DOHH2 (cell line): ENCODE measurements at regions not wholly inside any gene's neighbourhood (a gene's known extent, or its start where the extent isn't known, plus 50 kb on each side); places are given as distances from the start of the nearest gene placed in this dataset.

Source experiments
- H3F3A ChIP-seq: fragments of 200-600 bp; sonication (generic), shearing (Covaris generic); 2 replicates; pipeline ENCODE4 v1.6.0; 2016; ENCODE audit warnings: antibody characterized with exemption, mild to moderate bottlenecking; ENCODE audit not compliant: control insufficient read depth, insufficient read depth
- H3K27ac ChIP-seq: fragments of 200-600 bp; sonication (generic); 2 replicates; pipeline ENCODE4 v1.5.1; 2014; ENCODE audit warnings: low read depth, mild to moderate bottlenecking, low read length, moderate library complexity
- H3K27me3 ChIP-seq: fragments of 200-600 bp; sonication (generic); 2 replicates; pipeline ENCODE4 v1.6.1; 2014; ENCODE audit warnings: mild to moderate bottlenecking, low read length, mixed read lengths; ENCODE audit not compliant: control insufficient read depth
- H3K36me3 ChIP-seq: fragments of 200-600 bp; sonication (generic); 2 replicates; pipeline ENCODE4 v1.6.1; 2014; ENCODE audit warnings: mild to moderate bottlenecking, low read length, moderate library complexity, mixed read lengths; ENCODE audit not compliant: control insufficient read depth
- H3K4me1 ChIP-seq: fragments of 200-600 bp; sonication (generic); 2 replicates; pipeline ENCODE4 v1.6.1; 2014; ENCODE audit warnings: mild to moderate bottlenecking, low read length, mixed read lengths; ENCODE audit not compliant: control insufficient read depth
- H3K4me2 ChIP-seq: fragments of 200-600 bp; sonication (generic); 2 replicates; pipeline ENCODE4 v1.6.0; 2014; ENCODE audit warnings: mild to moderate bottlenecking, low read length, moderate library complexity
- H3K4me3 ChIP-seq: fragments of 200-600 bp; sonication (generic); 2 replicates; pipeline ENCODE4 v1.5.1; 2014; ENCODE audit warnings: mild to moderate bottlenecking, low read length, mixed read lengths
- H3K79me2 ChIP-seq: fragments of 200-600 bp; sonication (generic); 2 replicates; pipeline ENCODE4 v1.6.1; 2014; ENCODE audit warnings: mild to moderate bottlenecking, low read length, mixed read lengths; ENCODE audit not compliant: control insufficient read depth
- H3K9me2 ChIP-seq: fragments of 200-600 bp; sonication (generic); replicated peaks from 2 replicates; pipeline ENCODE4 v1.6.1; 2014; ENCODE audit warnings: mild to moderate bottlenecking, low read length, mixed read lengths; ENCODE audit not compliant: control insufficient read depth
- H3K9me3 ChIP-seq: fragments of 200-600 bp; sonication (generic); 2 replicates; pipeline ENCODE4 v1.6.1; 2014; ENCODE audit warnings: antibody characterized with exemption, low read length, mixed read lengths; ENCODE audit not compliant: control insufficient read depth, insufficient read depth
- H4K20me1 ChIP-seq: fragments of 200-600 bp; sonication (generic); 2 replicates; pipeline ENCODE4 v1.6.0; 2014; ENCODE audit warnings: low read depth, mild to moderate bottlenecking, antibody characterized with exemption, low read length, moderate library complexity; ENCODE audit not compliant: control insufficient read depth, insufficient read depth
- EZH2phosphoT487 ChIP-seq: fragments of 200-600 bp; sonication (generic); IDR thresholded peaks from 2 replicates; pipeline ENCODE4 v1.6.1; 2017; ENCODE audit warnings: borderline replicate concordance, mild to moderate bottlenecking, antibody characterized with exemption, low read length, moderate library complexity, mixed read lengths
- TF ChIP-seq, protein P1 (sequence below): fragments of 200-600 bp; sonication (generic); IDR thresholded peaks from one replicate; pipeline ENCODE4 v1.5.1; 2014; ENCODE audit warnings: antibody characterized with exemption, mild to moderate bottlenecking, low read depth, low read length; ENCODE audit not compliant: poor library complexity, severe bottlenecking

DNA sequence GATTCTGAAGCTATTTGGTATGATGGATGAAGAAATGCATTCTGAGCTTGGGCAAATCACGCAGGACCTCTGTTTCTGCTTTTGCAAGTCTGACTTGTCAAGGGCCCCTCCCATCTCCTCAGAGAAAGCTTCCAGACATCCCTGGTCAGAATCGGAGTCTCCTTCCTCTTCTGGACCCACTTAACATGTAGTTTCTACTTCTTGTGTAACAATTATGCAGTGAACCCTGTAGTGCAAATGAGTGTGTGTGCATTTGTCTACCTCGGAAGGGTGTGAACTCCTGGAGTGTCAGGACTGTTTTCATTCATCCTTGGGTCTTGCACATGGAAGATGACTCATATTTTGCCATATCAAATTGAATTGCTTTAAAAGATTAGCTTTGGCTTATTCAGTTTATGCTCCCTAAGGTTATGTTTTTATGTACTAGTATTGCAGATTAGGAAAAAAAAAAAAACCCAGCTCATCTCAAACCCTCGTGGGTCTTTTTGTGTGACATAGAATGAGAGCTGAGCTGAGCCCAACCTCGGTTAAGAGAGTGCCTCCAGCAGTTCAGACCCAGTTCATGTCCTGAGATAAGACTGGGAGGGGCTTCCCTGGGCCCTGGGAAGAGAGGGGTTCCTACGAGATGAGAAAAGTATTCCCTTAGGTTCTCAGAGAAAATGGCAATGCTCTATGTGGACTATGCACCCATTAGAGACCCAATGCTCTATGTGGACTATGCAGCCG, 61.1 kb upstream of the RPL34 start:
- Histone ChIP-seq H3K79me2 (no peaks in the 10 kb centered on the region), H3F3A (no peaks in the 10 kb centered on the region), H3K9me2 (no peaks in the 10 kb centered on the region), H3K9me3 (no peaks in the 10 kb centered on the region), H4K20me1 (no peaks in the 10 kb centered on the region), H3K27me3 (no peaks in the 10 kb centered on the region), H3K27ac (no peak overlapping the region), H3K4me1 (peaks cover 28% of the 10 kb centered on the region), H3K36me3 (no peaks in the 10 kb centered on the region), H3K4me2 (no peak overlapping the region), H3K4me3 (no peak overlapping the region)
- TF ChIP-seq EZH2phosphoT487 = no peak
- TF ChIP-seq, protein P1, sequence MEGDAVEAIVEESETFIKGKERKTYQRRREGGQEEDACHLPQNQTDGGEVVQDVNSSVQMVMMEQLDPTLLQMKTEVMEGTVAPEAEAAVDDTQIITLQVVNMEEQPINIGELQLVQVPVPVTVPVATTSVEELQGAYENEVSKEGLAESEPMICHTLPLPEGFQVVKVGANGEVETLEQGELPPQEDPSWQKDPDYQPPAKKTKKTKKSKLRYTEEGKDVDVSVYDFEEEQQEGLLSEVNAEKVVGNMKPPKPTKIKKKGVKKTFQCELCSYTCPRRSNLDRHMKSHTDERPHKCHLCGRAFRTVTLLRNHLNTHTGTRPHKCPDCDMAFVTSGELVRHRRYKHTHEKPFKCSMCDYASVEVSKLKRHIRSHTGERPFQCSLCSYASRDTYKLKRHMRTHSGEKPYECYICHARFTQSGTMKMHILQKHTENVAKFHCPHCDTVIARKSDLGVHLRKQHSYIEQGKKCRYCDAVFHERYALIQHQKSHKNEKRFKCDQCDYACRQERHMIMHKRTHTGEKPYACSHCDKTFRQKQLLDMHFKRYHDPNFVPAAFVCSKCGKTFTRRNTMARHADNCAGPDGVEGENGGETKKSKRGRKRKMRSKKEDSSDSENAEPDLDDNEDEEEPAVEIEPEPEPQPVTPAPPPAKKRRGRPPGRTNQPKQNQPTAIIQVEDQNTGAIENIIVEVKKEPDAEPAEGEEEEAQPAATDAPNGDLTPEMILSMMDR = no peak

DNA sequence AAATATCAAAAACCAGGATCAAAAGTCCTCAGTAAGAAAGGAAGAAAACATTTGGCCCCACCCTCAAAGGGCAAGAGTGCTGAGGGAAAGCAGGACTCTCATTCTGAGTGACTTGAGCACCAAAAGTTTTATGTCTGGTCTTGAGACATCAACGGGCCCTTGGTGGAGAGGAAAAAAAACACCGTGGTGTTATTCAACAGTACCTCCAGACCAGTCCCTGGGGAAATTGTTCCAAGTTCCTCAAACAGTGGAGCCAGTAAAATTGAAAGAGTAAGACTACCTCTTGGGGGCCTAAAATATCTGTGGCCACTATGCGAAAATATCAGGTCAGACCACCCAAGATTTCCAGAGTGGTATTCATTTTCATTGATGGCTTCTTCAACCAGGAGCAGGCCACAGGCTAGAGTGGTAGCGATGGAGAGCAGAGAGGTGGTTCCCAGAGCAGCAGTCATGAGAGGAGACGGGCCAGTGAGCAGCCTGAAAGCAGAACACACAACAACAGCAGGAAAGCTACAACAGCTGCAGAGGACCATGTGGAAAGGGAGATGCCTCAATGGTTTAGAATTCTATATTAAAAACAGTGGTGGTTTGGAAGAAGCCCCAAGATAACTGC, 63.7 kb upstream of the RPL34 start:
- peak overlapping the region; percentile 10 for H3K4me2 ChIP-seq
- TF ChIP-seq EZH2phosphoT487 = no peak
- TF ChIP-seq, protein P1 = no peak
- H3K27ac ChIP-seq = no peak overlapping the region

DNA sequence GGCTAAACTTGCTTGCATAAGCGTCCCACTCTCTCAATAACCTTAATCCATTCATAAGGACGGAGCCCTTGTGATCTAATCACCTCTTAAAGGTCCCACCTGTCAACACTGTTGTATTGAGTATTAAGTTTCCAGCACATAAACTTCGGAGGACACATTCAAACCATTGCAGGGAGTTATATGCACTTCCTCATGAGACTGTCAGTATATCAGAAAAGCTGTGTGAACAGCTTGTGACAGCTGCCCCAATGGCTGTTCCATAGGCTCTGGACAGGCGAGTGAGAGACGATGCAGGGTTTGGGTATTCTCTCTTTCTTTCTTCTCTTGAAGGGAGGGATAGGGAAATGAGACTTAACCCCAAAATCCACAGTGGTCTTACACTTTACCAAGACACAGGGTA, 64.2 kb upstream of the RPL34 start:
- Histone ChIP-seq H3K9me2 (no peaks in the 10 kb centered on the region), H3K27me3 (no peaks in the 10 kb centered on the region), H3K79me2 (no peaks in the 10 kb centered on the region), H3K4me3 (no peak overlapping the region), H3K4me2 (peak overlapping the region; percentile 10), H3K9me3 (no peaks in the 10 kb centered on the region), H3K36me3 (no peaks in the 10 kb centered on the region), H3K4me1 (peaks cover 23% of the 10 kb centered on the region), H3K27ac (no peak overlapping the region), H4K20me1 (no peaks in the 10 kb centered on the region), H3F3A (no peaks in the 10 kb centered on the region)
- TF ChIP-seq, protein P1 = no peak
- no peak for TF ChIP-seq EZH2phosphoT487

More for the DNA sequence above, 63.7 kb upstream of the RPL34 start:
- Histone ChIP-seq H3K4me3 (no peak overlapping the region), H3K9me2 (no peaks in the 10 kb centered on the region), H3K27me3 (no peaks in the 10 kb centered on the region), H3K4me1 (peaks cover 22% of the 10 kb centered on the region), H3K9me3 (no peaks in the 10 kb centered on the region), H3F3A (no peaks in the 10 kb centered on the region), H3K36me3 (no peaks in the 10 kb centered on the region), H4K20me1 (no peaks in the 10 kb centered on the region), H3K79me2 (no peaks in the 10 kb centered on the region)
